ENCODE measurements at regions not wholly inside any gene's neighbourhood (a gene's known extent, or its start where the extent isn't known, plus 50 kb on each side); places are given as distances from the start of the nearest gene placed in this dataset.

- no peak for TF ChIP-seq CTCF (conservative IDR thresholded peaks at IDR 0.05; ENCODE audit: low read depth, low read length)
- no peak for TF ChIP-seq EZH2 (IDR thresholded peaks at IDR 0.05; ENCODE audit: low read length, unreplicated experiment)
- no peak for TF ChIP-seq EZH2phosphoT487 (IDR thresholded peaks at IDR 0.05; ENCODE audit: borderline replicate concordance, low read length)
These were observed 195.9 kb downstream of the OR13H1 start for GRCh38 chrX:131739823-131740222.
